ENCODE measurements at regions not wholly inside any gene's neighbourhood (a gene's known extent, or its start where the extent isn't known, plus 50 kb on each side); places are given as distances from the start of the nearest gene placed in this dataset.

- no peak for DNase-seq
Measured at GRCh38 chr2:211248841-211249240, 692.4 kb downstream of the CPS1 start.

- DNase-seq: no peak
Measured at GRCh38 chr2:211251016-211251415, 694.6 kb downstream of the CPS1 start.

- no peak for DNase-seq
Measured at GRCh38 chr2:211258646-211259335, 702.4 kb downstream of the CPS1 start.

GRCh38 chr2:211259831-211260476 is 703.6 kb downstream of the CPS1 start:
- DNase-seq: no peak

- DNase-seq: no peak
Measured at GRCh38 chr2:211270257-211270656, 713.9 kb downstream of the CPS1 start.

- DNase-seq: no peak
Measured at GRCh38 chr2:211281430-211282073, 725.2 kb downstream of the CPS1 start.

GRCh38 chr2:211302676-211303075 is 746.3 kb downstream of the CPS1 start:
- no peak for DNase-seq

GRCh38 chr2:211306929-211307328 is 750.5 kb downstream of the CPS1 start:
- no peak for DNase-seq

All from KG1 (cell line).